Upper lobe of left lung (tissue), 6 donors: ENCODE measurements at regions not wholly inside any gene's neighbourhood (a gene's known extent, or its start where the extent isn't known, plus 50 kb on each side); places are given as distances from the start of the nearest gene placed in this dataset.

Experiments used
- ATAC-seq, 2 donors: fragments of 200-7000 bp; cut with Tn5 transposase; one replicate each; pipeline ENCODE4 v1.9.1; 2022; ENCODE audit warnings: mild to moderate bottlenecking in 2 of 2, moderate library complexity in 2 of 2; ENCODE audit not compliant: low FRiP score in 2 of 2
- DNase-seq, 2 donors: peaks; one replicate each; pipeline ENCODE4 v3.0.0-alpha.2; 2019 to 2020
- H3K27ac ChIP-seq, 4 donors: fragments of 200-600 bp; sonication (generic); one replicate each; pipeline ENCODE4 v1.5.1; 2016 to 2019
- H3K27me3 ChIP-seq, 4 donors: fragments of 200-600 bp; sonication (generic); one replicate each; pipeline ENCODE4 v1.5.1; 2017 to 2019
- H3K36me3 ChIP-seq, 4 donors: fragments of 200-600 bp; sonication (generic); one replicate each; pipeline ENCODE4 v1.5.1; 2016 to 2019
- H3K4me1 ChIP-seq, 4 donors: fragments of 200-600 bp; sonication (generic); one replicate each; pipeline ENCODE4 v1.5.1; 2018 to 2019
- H3K4me3 ChIP-seq, 4 donors: fragments of 200-600 bp; sonication (generic); one replicate each; pipeline ENCODE4 v1.5.1; 2017 to 2019; ENCODE audit warnings: mild to moderate bottlenecking in 2 of 4, moderate library complexity in 1 of 4
- H3K9me3 ChIP-seq, 4 donors: fragments of 200-600 bp; sonication (generic); one replicate each; pipeline ENCODE4 v1.5.1; 2018 to 2019
- EP300 ChIP-seq, 4 donors: sonication (generic); formaldehyde crosslinking; IDR thresholded peaks; one replicate each; pipeline ENCODE4 v1.5.1; 2017; ENCODE audit warnings: antibody characterized with exemption in 4 of 4, control low read depth in 2 of 4
- POLR2A ChIP-seq, 4 donors: fragments of 450-650 bp; IDR thresholded peaks; one replicate each; pipeline ENCODE4 v1.5.1; 2016 to 2017; ENCODE audit warnings: antibody characterized with exemption in 4 of 4, mild to moderate bottlenecking in 2 of 4
- POLR2AphosphoS5 ChIP-seq, 2 donors: sonication (generic); formaldehyde crosslinking; IDR thresholded peaks; one replicate each; pipeline ENCODE4 v1.5.1; 2017; ENCODE audit warnings: antibody characterized with exemption in 2 of 2
- WGBS, 2 donors: methylation state at CpG; one replicate each; pipeline ENCODE4 v1.1.5; 2017 to 2018; 5-methylcytosine and 5-hydroxymethylcytosine counted together
- TF ChIP-seq, protein P1 (sequence below), 6 experiments: fragments of 450-650 bp in 4 of 6; fragments of 200-600 bp in 2 of 6; sonication (generic) in 2 of 6; IDR thresholded peaks; one replicate each; pipeline ENCODE4 v1.5.1; 2016 to 2019; ENCODE audit warnings: antibody characterized with exemption in 6 of 6
- donor health status: DM: no; HTN: no; CAD: no; lungs with moderate emphysema.
- donor health status: DM: no; HTN: yes; CAD: no; lungs with severe emphysema.

DNA sequence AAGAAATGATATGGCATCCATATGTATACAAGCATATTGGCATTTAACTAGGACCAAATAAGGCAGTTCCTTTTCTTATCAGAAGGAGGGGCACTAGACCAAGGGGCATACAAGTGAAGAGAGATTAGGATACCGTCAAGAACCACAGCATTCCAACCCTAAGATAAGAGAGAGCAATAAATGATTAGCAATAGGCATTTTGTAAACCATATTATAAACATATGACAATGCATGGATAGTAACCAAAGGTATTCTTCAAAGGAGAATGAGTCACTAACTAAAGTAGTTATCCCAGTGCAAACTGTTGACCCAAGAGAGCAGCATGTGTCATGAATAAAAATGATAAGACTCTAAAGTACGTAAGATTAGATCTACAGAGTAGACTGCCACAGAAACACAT is 500.9 kb upstream of the HTR2A start:
- Histone ChIP-seq H3K27ac (no peak overlapping the region), H3K4me1 (no peaks in the 10 kb centered on the region), H3K4me3 (no peak overlapping the region), H3K27me3 (no peaks in the 10 kb centered on the region), H3K9me3 (no peaks in the 10 kb centered on the region), H3K36me3 (no peaks in the 10 kb centered on the region)
- ATAC-seq (no peak), DNase-seq (no peak)
- WGBS, 2 donors = 48 to 54% methylated on average over 2 of the region's 2 CpGs
- TF ChIP-seq POLR2AphosphoS5 (IDR thresholded peaks at IDR 0.05) (no peak), EP300 (IDR thresholded peaks at IDR 0.05) (no peak), POLR2A (IDR thresholded peaks at IDR 0.05) (no peak)
- TF ChIP-seq, protein P1, sequence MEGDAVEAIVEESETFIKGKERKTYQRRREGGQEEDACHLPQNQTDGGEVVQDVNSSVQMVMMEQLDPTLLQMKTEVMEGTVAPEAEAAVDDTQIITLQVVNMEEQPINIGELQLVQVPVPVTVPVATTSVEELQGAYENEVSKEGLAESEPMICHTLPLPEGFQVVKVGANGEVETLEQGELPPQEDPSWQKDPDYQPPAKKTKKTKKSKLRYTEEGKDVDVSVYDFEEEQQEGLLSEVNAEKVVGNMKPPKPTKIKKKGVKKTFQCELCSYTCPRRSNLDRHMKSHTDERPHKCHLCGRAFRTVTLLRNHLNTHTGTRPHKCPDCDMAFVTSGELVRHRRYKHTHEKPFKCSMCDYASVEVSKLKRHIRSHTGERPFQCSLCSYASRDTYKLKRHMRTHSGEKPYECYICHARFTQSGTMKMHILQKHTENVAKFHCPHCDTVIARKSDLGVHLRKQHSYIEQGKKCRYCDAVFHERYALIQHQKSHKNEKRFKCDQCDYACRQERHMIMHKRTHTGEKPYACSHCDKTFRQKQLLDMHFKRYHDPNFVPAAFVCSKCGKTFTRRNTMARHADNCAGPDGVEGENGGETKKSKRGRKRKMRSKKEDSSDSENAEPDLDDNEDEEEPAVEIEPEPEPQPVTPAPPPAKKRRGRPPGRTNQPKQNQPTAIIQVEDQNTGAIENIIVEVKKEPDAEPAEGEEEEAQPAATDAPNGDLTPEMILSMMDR (IDR thresholded peaks at IDR 0.05) = no peak

GRCh38 chr13:47396915-47397314 is 500.1 kb upstream of the HTR2A start:
- Histone ChIP-seq H3K9me3 (no peaks in the 10 kb centered on the region), H3K4me1 (no peaks in the 10 kb centered on the region), H3K27ac (no peak overlapping the region), H3K36me3 (no peaks in the 10 kb centered on the region), H3K27me3 (no peaks in the 10 kb centered on the region), H3K4me3 (no peak overlapping the region)
- TF ChIP-seq, protein P1 (IDR thresholded peaks at IDR 0.05) = no peak
- TF ChIP-seq EP300 (IDR thresholded peaks at IDR 0.05) = no peak
- TF ChIP-seq POLR2AphosphoS5 (IDR thresholded peaks at IDR 0.05) = no peak
- no peak for TF ChIP-seq POLR2A (IDR thresholded peaks at IDR 0.05)
- ATAC-seq (no peak), DNase-seq (no peak)
- 62 to 71% methylated on average over 5 of the region's 5 CpGs for WGBS, 2 donors

DNA sequence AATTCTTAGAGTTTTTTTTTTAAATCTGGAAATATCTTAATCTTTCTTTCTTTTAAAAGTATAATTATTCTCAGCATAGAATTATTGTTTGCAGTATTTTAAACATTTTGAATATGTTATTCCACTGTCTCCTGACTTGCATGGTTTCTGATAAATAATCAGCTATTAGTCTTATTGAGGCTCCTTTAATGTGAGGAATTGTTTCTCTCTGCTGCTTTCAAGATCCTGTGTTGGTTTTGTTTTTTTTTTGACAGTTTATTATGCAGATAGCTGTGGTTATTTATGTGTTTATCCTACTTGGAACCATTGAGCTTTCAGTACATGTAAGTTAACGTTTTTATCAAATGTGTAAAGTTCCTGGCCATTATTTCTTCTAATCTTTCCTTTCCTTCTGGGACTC is 477.9 kb upstream of the HTR2A start:
- no peak for DNase-seq
- Histone ChIP-seq H3K27ac (no peak overlapping the region), H3K4me1 (no peaks in the 10 kb centered on the region), H3K4me3 (no peak overlapping the region), H3K36me3 (no peaks in the 10 kb centered on the region), H3K27me3 (no peaks in the 10 kb centered on the region), H3K9me3 (peaks cover 0 to 6% (median 3%) of the 10 kb centered on the region in 4 donors)
- no peak for ATAC-seq
- WGBS, 2 donors = 59 to 89% methylated on average over 1 of the region's 1 CpG
- TF ChIP-seq EP300 (IDR thresholded peaks at IDR 0.05) (no peak), POLR2A (IDR thresholded peaks at IDR 0.05) (no peak), POLR2AphosphoS5 (IDR thresholded peaks at IDR 0.05) (no peak)
- TF ChIP-seq, protein P1 (IDR thresholded peaks at IDR 0.05) = no peak

- Histone ChIP-seq H3K4me3 (no peak overlapping the region), H3K27me3 (no peaks in the 10 kb centered on the region), H3K36me3 (no peaks in the 10 kb centered on the region), H3K27ac (no peak overlapping the region), H3K4me1 (no peaks in the 10 kb centered on the region), H3K9me3 (peaks cover 0 to 11% (median 6%) of the 10 kb centered on the region in 4 donors)
- ATAC-seq = no peak
- whole genome bisulfite sequencing, 2 donors = 24 to 27% methylated on average over 1 of the region's 1 CpG
- TF ChIP-seq POLR2AphosphoS5 (IDR thresholded peaks at IDR 0.05) = no peak
- no peak for TF ChIP-seq POLR2A (IDR thresholded peaks at IDR 0.05)
- no peak for TF ChIP-seq EP300 (IDR thresholded peaks at IDR 0.05)
- TF ChIP-seq, protein P1 (IDR thresholded peaks at IDR 0.05) = no peak
- no peak for DNase-seq
Measured at GRCh38 chr13:47372751-47373150, 475.9 kb upstream of the HTR2A start.

DNA sequence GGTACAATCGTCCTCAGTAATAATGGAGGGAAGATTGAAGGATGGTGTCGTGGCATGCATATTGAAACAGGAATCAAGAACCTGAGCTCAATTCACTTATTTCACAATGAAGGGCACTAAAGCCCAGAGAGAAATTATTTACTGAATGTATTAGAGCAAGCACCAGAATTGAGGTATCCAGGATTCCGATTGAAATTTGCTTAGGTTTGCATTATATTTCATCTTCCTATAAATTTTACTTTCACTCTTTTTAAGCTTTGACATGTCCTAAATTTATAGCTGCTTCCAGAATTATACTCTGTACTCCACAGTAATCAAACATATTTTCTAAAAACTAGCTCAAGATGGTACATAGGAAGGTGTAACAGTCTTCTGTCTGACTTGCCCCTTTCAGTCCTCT is 454.9 kb upstream of the HTR2A start:
- H3K9me3 ChIP-seq = no peaks in the 10 kb centered on the region
- DNase-seq (no peak), ATAC-seq (no peak)
- H3K27me3 ChIP-seq = no peaks in the 10 kb centered on the region
- no peak overlapping the region for H3K4me3 ChIP-seq
- no peaks in the 10 kb centered on the region for H3K4me1 ChIP-seq
- 90 to 91% methylated on average over 3 of the region's 3 CpGs for WGBS, 2 donors
- H3K27ac ChIP-seq = no peak overlapping the region
- no peaks in the 10 kb centered on the region for H3K36me3 ChIP-seq
- no peak for TF ChIP-seq POLR2A (IDR thresholded peaks at IDR 0.05)
- no peak for TF ChIP-seq POLR2AphosphoS5 (IDR thresholded peaks at IDR 0.05)
- TF ChIP-seq, protein P1 (IDR thresholded peaks at IDR 0.05) = no peak
- TF ChIP-seq EP300 (IDR thresholded peaks at IDR 0.05) = no peak
